Activated CD4-positive, alpha-beta T cell treated with anti-CD3 and anti-CD28 coated beads, Interleukin-2, amount 50 U/mL, for 48 hours (primary cell): ENCODE measurements at regions not wholly inside any gene's neighbourhood (a gene's known extent, or its start where the extent isn't known, plus 50 kb on each side); places are given as distances from the start of the nearest gene placed in this dataset.

Experiments
- DNase-seq, 2 experiments: peaks; one replicate each; pipeline ENCODE4 v3.0.0-alpha.2; 2020

DNA sequence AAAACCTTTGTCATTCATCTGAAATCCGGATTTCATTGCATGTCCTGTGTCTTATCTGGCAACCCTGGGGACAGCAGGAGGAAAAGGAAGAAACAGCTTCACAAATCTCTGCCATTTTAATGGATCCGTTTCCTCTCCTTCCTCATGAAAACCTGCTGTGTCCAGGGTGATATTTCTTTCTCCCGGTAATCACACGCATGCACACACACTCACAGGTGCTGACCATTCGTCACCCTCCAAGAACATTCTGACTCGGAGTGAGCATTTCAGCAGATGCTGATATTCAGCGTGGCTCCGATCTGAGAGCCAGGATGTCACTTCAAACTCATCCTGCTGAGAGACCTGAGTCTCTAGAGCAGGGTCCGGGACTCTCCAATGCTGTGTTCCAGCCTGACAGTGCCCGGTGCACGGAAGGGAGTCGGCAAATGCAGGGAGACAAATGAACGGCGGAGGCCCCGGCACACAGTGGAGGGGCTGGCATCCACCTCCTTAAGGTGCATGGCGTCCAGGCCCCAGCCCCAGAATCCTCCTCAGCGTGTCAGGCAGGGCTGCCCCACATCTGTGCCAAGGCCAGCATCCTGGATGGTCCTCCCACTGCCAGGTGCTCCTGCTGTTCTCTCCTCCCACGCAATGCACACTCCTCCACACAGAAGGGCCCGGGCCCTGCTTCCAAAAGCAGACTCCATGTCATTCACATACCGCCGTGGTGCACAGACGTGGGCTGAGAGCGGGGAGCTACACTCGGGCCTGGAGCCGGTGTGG, 70.7 kb downstream of the RBFOX3 start:
- no peak for DNase-seq

DNA sequence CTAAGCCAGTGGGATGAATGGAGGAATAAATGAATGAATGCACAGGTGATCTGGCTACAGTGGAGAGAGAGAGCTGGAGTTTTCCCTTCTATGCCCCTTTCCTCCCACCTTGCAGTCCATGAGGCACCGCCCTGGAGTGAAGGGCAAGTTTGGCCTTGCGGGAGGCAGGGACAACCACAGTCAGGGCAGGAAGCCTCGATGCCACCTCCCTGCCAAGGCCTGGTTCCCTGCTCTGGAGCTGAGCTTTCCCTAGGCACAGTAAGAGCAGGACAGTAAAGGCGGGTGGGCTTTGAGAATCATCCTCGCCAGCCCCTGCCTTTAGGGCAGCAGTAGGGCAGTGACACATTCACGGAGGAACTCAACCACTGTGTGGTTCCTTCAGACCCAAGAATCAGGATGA, 72.6 kb downstream of the RBFOX3 start:
- DNase-seq, result no peak

DNA sequence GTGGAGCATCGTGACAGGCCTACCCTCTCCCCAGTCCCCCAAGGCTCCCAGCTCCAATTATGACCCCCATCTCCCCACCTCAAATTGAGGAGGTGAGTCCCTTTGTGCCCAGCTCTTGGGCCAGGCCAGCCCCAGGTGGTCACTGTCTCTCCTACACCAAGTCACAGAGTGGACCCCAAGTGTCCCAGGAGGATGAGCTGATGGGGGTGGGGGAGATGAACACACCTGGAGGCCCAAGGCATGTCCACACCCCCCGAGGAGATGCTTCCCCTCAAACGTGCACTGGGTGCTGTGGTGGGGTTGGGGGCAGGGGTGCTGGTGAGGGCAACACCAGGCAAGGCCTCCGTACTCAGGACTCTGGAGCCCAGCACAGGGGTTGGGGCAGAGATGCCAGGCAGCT, 73.2 kb downstream of the RBFOX3 start:
- no peak for DNase-seq

DNA sequence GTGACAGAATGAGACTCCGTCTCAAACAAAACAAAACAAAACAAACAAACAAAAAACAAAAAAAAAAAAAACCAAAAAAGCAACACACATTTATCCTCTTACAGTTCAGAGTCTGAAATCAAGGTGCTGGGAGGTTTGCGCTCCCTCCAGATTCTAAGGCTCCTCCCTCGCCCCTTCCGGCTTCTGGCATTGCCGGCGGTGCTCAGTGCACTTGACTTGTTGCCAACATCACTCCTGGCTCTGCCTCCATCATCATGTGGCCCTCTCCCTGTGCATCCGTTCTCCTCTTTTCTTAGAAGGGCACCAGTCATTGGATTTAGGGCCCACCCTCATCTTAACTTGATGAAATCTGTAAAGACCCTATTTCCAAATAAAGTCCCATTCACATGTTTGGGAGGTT, 73.8 kb downstream of the RBFOX3 start:
- DNase-seq, result no peak

DNA sequence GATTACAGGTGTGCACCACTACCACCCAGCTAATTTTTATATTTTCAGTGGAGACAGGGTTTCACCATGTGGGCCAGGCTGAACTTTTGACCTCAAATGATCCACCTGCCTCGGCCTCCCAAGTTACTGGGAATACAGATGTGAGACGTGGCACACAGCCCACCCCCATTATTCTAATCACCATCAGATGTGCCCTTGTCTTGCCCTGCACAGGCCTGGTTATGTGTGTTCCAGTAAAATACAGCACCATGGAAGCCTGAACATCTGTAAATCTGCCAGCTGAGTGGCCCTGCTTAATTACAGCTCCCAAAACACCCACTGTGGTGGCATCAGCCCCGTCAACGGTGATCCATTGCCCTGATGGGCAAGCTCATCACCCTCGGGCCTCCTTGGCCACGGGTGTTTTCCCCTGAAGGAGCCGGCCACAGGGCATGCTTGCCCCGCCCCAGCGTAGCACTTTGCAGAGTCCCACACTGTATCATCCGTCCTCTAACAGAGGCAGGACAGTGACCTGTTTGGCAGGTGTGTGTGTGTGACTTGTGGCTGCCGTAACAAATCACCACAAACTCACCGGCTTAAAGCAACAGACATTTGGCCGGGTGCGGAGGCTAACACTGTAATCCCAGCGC, 74.5 kb downstream of the RBFOX3 start:
- no peak for DNase-seq

DNA sequence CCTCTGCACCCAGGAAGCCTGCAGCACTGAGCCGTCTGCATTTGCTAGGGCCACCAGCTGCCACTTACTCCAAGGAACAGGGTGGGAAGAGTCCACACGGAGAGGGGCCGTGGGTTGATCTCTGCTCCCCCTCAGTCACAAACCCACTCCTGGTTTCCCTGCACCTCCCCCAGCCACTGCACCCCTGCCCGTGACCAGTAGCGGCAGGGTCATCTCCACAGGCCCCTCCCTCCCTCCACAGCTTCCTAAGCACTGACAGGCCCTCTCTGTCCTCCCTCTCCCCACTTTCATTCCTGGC, 75.2 kb downstream of the RBFOX3 start:
- no peak for DNase-seq

DNA sequence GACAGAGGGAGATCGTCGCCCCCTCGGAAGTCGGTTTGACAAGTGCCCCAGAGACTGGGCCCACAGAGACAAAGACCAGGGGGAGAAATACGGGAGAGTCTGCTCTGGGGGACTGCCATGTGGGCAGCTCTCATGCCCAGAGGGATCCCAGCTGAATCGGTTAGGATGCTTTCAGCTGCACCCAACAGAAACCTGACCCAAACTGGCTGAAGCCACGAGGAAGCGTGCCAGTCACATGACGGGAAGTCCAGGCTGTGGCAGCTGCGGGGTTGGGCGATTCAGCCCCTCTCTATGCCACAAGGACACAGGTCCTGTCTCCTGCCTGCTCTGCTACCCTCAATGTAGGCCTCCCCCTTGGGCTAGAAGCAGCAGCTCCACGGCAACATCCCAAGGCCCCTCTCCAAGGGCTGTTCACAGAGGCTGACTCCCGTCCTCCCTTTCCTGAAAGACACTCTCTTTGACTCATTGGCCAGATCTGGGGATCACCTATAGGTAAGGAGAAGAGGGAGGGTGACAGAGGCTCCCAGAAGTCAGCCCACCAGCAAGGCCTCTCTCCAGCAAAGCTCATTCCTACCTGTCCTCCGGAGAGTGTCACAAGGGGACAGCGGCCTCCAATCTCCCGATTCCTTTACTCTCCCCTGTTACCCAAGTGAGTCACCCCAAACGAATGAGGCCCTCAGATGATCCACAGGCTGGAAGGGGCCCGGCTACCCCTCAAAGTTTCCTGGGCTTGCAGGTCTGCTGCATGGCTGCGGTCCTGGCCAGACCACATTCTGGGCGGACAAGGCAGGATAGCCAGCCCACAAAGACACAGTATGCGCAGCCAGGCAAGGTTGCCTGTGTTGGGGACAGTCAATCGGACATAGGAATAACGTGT, 75.8 kb downstream of the RBFOX3 start:
- DNase-seq, result no peak

DNA sequence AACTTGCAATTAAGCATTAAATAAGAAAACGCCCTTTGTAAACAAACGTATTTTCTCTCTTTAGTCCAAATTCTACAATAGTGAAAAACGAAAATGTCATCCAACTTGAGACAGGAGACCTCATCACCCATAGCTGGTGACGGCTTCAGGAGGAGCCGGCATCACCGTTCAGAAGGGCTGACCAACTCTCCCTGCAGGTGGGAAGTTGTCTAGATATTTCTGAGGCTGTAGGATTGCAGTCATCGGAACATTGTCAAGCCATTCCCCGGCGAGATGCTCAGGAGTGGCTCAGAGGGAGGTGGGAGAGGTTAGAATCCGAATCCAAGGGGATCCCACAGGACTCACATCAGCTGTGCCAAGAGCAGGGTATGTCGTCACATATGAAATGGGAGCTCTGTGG, 76.7 kb downstream of the RBFOX3 start:
- DNase-seq, result no peak

DNA sequence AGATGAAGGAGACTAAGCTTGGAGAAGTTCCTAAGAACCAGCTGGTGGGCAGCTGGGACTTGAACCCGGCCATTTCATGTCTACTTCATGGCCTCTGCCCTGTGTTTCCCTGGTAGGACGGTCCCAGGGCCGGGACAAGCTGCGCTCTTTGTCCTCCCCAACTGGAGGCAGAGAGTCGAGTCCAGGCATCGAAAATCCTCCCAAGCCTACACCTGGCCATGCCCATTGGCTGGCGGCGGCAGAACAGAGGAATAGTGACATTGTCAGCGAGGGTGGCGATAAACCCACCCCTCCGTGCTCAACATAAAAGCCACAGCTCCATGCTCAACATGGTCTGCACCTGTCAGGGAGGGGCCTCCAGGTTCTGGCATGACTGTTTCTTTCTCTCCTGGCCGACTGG, 77.7 kb downstream of the RBFOX3 start:
- no peak for DNase-seq

DNA sequence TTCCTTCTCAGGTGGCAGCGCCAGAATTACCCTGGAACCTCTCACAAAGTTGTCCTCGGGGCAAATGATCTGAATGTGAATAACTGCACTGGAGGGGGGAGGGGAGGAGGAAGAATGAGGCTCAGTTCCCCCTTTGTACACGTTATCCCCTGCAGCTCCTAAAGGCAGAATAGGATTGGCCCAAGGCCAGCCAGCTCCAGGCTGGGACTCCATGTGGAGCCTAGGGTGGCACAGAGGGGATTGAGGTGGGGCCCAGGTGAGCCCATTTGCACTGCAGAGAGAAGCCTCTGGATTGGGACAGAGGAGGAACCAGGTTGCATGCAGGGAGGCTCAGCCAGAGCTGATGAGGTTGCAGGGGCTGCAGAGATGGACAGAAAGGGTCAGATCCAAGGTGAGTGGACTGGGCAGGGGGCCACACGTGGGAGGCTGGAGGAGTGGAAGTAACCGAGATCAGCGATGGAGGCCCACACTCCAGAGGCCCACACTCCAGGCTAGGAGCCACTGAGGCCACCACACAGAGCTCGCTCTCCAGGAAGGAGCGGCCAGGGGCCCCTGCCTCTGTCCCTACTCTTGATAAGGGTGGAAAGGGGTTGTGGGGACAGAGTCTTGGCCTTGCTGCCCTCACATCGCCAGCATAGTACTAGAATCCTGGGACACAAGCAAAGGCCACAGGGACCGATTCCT, 78.6 kb downstream of the RBFOX3 start:
- no peak for DNase-seq

DNA sequence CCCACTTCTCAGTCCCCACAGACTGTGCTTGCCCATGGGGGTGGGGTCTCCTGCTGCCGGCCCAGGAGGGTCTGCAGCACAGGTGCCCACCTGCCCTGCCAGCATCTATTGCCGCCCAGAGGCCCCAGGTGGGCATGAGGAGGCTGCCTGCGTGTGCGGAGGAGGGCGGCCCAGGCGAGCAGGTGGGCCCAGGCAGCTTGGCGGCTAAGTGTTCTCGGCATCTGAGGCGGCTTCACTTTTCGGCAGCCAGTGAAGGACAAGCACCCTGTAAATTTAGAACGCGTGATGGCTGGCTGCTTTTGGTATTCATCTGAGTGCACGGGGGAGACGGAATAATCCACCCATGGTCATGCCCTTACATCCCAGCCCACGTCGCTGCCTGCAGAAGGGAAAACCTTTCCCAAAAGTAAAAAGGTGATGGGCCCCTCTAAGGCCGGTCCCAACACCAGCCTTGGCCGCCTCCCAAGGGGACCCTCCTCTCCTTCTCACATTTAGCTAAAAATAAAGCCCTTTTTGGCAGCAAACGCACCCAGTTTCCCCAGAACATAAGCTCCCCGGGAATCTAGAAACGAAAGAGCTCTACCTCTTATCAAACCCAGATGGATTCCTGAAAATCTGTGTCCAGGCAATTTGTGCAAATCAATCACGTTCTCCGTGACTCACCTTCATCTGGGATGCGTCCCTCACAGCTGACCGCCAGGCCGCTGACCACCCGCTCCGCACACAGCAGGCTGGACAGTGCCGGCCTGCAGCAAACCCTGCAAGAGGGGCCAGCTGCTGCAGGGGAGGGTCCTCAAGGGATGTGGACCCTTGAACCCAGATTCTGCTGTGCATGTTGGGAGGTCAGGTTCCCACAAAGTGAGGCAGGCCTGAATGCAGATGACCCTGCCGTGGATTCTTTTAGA, 79.4 kb downstream of the RBFOX3 start:
- DNase-seq, result no peak

DNA sequence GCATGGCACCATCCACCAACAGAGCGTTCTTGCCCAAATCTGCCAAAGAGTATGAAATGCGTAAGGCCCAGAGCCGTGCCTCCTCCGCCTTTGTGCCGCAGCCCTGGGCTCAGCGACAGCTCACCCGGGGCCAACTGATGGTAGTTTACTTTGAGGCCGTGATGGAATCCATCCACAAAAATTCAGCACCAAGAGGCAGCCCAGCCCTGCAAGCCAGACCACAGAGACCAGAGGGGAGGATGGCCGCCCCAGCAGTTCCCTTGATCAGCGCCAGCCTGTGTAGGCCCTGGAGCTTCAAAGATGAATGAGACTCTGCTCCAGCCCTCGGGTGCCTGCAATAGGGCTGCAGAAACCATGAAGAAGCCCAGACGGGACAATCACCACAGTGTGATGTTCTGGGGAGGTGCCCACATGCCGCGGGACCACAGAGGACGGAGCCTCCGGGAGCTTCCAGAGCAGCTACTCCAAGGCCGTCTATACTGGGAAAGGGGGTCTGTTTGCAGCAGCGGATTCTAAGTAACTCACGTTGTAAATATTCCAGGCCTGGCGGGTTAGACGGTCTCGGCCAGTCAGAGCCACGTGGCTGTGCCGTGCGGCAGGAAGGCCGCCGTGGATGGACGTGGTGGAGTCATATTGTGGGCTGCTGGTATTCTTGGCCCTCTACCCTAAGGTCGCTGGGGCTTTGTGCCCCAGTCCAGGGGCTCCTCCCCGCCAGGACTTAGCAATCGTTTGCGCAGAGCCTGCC, 80.3 kb downstream of the RBFOX3 start:
- no peak for DNase-seq

DNA sequence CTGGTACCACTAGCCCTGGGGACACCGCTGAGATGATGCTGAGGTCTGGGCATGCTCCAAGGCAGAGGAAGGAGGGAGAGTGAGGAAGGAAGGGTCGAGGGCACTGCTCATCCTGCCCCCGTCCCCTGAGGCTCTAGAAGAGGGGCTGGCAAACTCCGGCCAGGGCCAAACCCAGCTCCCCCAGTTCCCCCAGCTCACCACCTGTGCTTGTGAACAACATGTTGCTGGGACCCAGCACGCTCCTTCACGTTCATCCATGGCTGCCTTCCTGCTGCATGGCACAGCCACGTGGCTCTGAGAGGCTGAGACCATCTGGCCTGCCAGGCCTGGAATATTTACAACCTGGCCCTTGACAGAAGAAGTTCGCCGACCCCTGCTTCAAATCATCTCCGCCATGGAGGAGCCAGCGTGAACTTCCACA, 81.2 kb downstream of the RBFOX3 start:
- no peak for DNase-seq

DNA sequence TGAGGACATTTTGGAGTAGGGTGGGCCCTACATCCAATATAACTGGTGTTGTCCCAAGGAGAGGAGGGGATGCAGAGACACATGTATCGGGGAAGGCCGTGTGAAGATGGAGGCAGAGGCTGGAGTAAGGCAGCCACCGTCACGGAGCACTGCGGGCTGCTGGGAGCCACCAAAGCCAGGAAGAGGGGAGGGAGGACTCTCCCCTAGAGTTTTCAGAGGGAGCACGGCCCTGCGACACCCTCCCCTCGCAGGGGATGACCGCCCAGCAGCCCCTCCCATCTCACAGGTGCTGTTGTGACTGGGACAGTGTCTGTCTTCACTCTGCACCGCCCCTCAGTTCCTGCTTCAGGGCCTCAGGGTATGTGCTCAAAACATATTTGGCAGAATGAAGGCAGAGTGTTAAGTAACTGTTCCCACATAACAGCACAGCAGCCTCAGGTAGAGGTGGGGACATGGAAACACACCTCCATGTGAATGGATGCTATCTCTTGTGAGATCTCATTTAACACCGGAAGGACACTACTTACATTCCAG, 82.2 kb downstream of the RBFOX3 start:
- no peak for DNase-seq

DNA sequence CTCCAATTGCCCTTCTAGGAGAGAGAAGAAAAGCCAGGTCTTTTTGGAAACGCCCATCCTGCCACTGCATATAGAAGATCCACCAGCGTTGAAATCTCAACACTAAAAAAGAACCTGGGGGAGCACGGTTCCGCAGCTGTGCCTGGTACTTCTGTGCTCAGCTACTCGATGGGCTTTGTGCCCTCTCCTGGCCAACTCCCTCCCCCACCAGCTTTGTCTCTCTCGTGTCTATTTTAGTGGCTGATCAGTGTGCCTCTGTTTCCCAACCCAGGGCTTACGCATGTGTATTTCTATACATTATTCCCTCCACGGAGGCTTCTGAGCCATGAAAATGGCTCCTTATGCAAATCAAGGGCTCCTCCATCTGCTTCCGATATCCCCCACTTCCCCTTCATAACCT, 83.5 kb downstream of the RBFOX3 start:
- DNase-seq, result no peak

DNA sequence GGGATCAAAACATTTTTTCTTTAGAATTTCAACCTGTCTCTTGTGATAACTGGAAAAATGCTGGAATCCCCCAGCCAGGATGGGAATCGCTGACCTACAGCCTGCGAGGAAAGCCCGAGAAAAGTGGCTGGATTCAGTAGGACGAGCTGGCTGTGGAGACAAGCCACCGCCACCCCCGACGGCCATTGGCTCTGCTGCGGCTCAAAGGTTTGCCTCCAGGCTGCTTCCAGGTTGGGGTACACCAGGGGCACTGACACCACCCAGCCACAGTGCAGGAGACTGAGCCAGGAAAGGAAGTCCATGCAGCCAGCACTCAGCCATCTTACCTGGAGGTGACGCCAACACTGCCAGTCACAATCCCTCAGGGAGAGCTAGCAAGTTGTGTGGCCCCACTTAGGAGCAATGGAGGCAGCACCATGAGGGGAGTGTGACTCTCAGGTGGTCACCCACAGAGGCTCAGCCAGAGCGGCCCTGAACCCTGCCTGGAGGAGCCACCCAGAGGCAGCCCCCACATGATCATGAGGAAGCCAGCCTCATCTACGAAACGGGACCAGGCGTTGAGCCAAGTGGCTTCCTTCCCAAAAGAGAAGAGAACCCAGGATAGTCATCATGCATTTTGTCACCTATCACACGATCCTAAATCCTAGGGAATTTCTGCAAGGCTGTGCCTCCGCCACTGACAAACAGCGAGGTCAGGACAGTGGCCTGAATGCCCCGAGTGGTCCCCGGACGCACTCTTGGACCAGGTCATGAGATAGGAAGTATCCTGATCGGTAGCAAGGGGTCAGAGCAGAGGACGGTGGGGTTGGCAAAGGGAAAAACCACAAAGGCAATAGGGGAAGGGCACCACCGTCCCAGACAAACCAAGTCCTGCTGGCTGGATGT, 84.8 kb downstream of the RBFOX3 start:
- DNase-seq, result no peak

DNA sequence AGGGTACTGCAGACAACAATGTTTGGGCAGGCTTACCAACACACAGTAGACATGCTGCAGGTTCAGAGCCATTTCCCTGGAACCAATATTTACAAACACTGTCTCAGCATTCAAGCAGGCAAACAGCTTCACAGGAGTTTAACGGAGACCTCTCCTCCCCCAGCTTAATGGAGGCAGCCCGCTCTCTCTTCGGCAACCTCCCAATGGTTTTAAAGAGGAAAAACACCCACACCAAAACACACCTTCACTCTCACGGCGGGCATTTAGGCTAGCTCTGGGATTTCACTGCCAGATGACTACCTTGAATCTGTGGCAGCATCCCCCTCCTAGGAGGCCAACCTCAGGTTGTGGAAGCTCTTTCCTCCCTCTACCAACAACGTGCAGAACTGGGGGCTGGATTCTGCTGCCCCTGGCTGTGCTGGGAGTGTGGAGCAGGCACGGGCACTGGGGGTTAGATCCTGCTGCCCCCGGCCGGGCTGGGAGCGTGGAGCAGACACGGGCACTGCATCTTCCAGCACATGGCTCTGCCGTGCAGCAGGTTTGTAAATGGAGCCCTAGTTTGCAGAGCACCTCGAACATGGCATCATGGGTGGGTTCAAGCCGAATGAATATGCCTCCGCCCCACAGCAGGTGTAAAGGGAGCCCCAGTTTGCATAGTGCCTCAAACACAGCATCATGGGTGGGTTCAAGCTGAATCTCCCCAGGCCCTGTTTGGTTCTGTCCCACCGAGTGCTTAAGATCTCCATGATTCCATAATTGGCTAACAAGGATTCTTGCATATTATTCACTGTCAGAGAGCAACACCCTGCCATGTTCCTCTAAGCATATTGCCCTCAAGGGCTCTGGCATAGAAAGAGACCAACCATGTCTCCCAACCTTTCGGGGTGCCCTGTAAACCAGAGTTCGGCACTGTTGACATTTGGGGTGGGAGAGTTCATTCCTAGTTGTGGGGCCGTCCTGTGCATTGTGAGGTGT, 86.4 kb downstream of the RBFOX3 start:
- no peak for DNase-seq

DNA sequence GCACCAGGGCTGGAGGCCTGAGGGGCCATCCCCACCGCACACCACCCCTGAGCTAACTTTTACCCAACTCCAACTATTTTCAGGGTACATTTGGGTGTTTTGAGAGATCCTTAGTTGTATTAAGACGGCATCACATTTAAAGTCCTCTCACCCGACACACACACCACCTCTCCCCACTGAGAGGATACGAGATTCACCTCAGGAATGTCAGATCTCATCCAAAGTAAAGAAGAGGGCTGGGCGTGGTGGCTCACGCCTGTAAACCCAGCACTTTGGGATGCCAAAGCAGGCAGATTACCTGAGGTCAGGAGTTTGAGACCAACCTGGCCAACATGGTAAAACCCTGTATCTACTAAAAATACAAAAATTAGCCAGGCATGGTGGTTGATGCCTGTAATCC, 88.4 kb downstream of the RBFOX3 start:
- no peak for DNase-seq

DNA sequence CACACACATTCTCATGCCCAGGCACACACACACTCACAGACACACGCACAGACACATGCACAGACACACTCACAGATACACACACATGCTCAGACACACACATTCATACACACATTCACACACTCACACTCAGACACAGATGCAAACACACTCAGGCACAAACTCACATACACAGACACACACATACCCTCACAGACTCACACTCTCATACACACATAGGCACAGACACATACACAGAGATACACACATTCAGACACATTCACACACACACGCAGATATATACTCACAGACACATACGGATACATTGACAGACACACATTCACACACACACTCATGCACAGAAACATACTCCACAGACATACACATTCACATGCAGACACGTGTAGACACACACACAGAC, 89.6 kb downstream of the RBFOX3 start:
- no peak for DNase-seq
